T-helper 2 cell treated with Interferon-gamma antibody and Interleukin-4, amounts not matched to agents 5 μg/mL and 100 μg/mL, for 36 hours (primary cell): ENCODE measurements at regions not wholly inside any gene's neighbourhood (a gene's known extent, or its start where the extent isn't known, plus 50 kb on each side); places are given as distances from the start of the nearest gene placed in this dataset.

Experiments used
- DNase-seq: peaks from one replicate; pipeline ENCODE4 v3.0.0; 2021; ENCODE audit warnings: low spot score
- H3K27ac Mint-ChIP-seq: one replicate; pipeline ENCODE4 v1.8.0; 2021; ENCODE audit warnings: mild to moderate bottlenecking, mixed read lengths
- H3K27me3 Mint-ChIP-seq: one replicate; pipeline ENCODE4 v1.8.0; 2021; ENCODE audit warnings: low read depth, mixed read lengths
- H3K36me3 Mint-ChIP-seq: one replicate; pipeline ENCODE4 v1.8.0; 2021; ENCODE audit warnings: low read depth, mixed read lengths
- H3K4me1 Mint-ChIP-seq: one replicate; pipeline ENCODE4 v1.8.0; 2021; ENCODE audit warnings: low read depth, mixed read lengths
- H3K4me3 Mint-ChIP-seq: one replicate; pipeline ENCODE4 v1.8.0; 2022; ENCODE audit warnings: mild to moderate bottlenecking, moderate library complexity, mixed read lengths
- H3K9me3 Mint-ChIP-seq: one replicate; pipeline ENCODE4 v1.8.0; 2021; ENCODE audit warnings: mixed read lengths

GRCh38 chr13:107866032-107866940, 349.1 kb downstream of the LIG4 start:
- H3K27me3 Mint-ChIP-seq: peaks cover 39% of the 10 kb centered on the region
- DNase-seq: no peak
- H3K9me3 Mint-ChIP-seq: peaks cover 4% of the 10 kb centered on the region
- H3K36me3 Mint-ChIP-seq: no peaks in the 10 kb centered on the region
- H3K4me3 Mint-ChIP-seq: no peak overlapping the region
- no peak overlapping the region for H3K27ac Mint-ChIP-seq
- no peaks in the 10 kb centered on the region for H3K4me1 Mint-ChIP-seq

DNA sequence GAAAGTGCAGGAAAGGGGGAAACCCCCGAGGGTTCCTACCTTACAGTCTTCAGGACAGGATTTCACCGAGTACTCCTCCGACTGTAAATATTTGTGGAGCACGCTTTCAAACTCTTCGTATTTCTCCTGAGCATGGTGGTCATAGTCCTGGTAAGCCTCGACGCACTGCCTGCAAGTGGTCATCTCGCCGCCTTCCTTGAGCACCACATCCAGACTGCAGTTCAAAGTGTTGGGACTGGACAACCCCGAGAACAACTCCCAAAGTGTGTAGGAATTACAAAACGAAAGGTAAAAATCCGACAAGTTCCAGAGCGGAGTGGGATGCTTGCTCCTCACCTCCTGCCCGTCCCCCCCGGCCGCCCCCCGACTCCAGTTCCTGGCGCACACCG, 349.7 kb downstream of the LIG4 start:
- Mint-ChIP-seq H3K27ac (no peak overlapping the region), H3K4me3 (no peak overlapping the region)
- no peak for DNase-seq

GRCh38 chr13:107865318-107865575, 350.1 kb downstream of the LIG4 start:
- peaks cover 39% of the 10 kb centered on the region for H3K27me3 Mint-ChIP-seq
- H3K4me1 Mint-ChIP-seq: no peaks in the 10 kb centered on the region
- peak overlapping the region; percentile 27 for H3K27ac Mint-ChIP-seq
- H3K9me3 Mint-ChIP-seq: peaks cover 4% of the 10 kb centered on the region
- DNase-seq: no peak
- no peaks in the 10 kb centered on the region for H3K36me3 Mint-ChIP-seq
- no peak overlapping the region for H3K4me3 Mint-ChIP-seq

More for the DNA sequence above, 349.7 kb downstream of the LIG4 start:
- Mint-ChIP-seq H3K36me3 (no peaks in the 10 kb centered on the region), H3K9me3 (peaks cover 4% of the 10 kb centered on the region), H3K4me1 (no peaks in the 10 kb centered on the region), H3K27me3 (peaks cover 39% of the 10 kb centered on the region)

GRCh38 chr13:107864543-107865317, 350.6 kb downstream of the LIG4 start:
- Mint-ChIP-seq H3K4me3 (no peak overlapping the region), H3K27me3 (peaks cover 35% of the 10 kb centered on the region), H3K36me3 (no peaks in the 10 kb centered on the region), H3K27ac (no peak overlapping the region), H3K4me1 (no peaks in the 10 kb centered on the region), H3K9me3 (peaks cover 4% of the 10 kb centered on the region)
- no peak for DNase-seq

DNA sequence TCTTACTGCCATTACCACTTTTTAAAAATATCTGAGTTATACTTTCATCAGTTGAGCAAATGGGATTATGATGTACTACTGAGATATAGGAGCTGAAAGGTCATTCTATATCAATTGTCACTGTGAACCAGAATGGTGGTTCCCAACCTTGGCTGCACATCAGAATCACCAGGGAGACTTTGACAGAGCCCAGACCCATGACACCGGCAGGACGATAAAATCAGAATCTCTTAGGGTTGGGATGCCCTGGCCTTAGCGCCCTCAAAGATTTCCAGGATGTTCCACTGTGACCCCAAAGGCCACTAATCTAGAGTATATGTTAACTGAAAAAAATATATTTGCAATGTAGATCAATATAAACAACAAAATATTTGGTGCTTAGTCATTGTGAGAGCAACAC, 355.1 kb downstream of the LIG4 start:
- peaks cover 11% of the 10 kb centered on the region for H3K27me3 Mint-ChIP-seq
- H3K4me1 Mint-ChIP-seq: no peaks in the 10 kb centered on the region
- DNase-seq: no peak
- no peak overlapping the region for H3K27ac Mint-ChIP-seq
- H3K4me3 Mint-ChIP-seq: no peak overlapping the region
- peaks cover 4% of the 10 kb centered on the region for H3K9me3 Mint-ChIP-seq
- H3K36me3 Mint-ChIP-seq: no peaks in the 10 kb centered on the region

DNA sequence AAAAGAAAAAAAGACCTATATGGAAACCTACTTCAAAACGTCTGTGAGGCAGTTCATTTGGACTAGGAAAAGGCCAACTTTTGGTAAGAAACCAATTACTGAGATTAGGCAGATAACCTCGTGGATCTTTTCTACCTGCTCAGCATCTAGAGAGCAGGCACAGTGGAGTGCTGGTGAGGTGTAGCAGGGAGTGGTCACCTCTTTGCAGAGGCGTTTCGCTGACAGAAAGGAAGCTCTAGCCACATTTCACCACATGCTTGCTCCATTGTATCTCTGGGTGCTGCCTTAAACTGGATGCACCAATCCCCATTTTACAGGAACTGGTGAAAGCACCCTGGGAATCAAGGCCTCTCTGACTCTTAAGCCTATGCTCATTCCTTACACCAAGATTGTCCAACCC, 360.5 kb downstream of the LIG4 start:
- DNase-seq: no peak
- Mint-ChIP-seq H3K4me3 (no peak overlapping the region), H3K27ac (no peak overlapping the region), H3K4me1 (no peaks in the 10 kb centered on the region), H3K27me3 (no peaks in the 10 kb centered on the region), H3K36me3 (no peaks in the 10 kb centered on the region), H3K9me3 (no peaks in the 10 kb centered on the region)

DNA sequence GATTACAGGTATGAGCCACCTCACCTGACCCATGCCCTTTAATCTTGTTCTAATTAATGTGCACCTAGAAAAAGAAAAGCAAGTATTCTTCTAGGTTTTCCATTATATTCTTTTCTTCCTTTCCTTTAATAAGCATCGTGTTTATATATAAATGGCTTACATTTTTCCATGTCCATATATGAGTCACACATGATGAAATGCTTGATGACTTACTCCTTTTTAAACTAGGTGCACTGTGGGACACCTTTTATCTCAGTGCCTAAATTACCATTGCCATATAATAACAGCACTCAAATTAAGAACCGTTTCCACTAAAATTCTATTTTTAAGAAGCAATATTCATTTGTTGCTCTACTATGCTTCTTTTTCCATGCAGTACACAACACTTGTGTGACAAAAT, 363.3 kb downstream of the LIG4 start:
- Mint-ChIP-seq H3K27ac (no peak overlapping the region), H3K9me3 (no peaks in the 10 kb centered on the region), H3K36me3 (no peaks in the 10 kb centered on the region), H3K4me1 (no peaks in the 10 kb centered on the region), H3K27me3 (no peaks in the 10 kb centered on the region), H3K4me3 (no peak overlapping the region)
- DNase-seq: no peak

- no peak for DNase-seq
- no peaks in the 10 kb centered on the region for H3K27me3 Mint-ChIP-seq
- no peak overlapping the region for H3K27ac Mint-ChIP-seq
- no peaks in the 10 kb centered on the region for H3K4me1 Mint-ChIP-seq
- H3K9me3 Mint-ChIP-seq: no peaks in the 10 kb centered on the region
- H3K4me3 Mint-ChIP-seq: no peak overlapping the region
- no peaks in the 10 kb centered on the region for H3K36me3 Mint-ChIP-seq
Measured at GRCh38 chr13:107851670-107852069, 363.7 kb downstream of the LIG4 start.

GRCh38 chr13:107847406-107847805, 367.9 kb downstream of the LIG4 start:
- no peak overlapping the region for H3K4me3 Mint-ChIP-seq
- no peak for DNase-seq
- no peaks in the 10 kb centered on the region for H3K36me3 Mint-ChIP-seq
- H3K4me1 Mint-ChIP-seq: no peaks in the 10 kb centered on the region
- no peak overlapping the region for H3K27ac Mint-ChIP-seq
- H3K9me3 Mint-ChIP-seq: no peaks in the 10 kb centered on the region
- H3K27me3 Mint-ChIP-seq: no peaks in the 10 kb centered on the region

DNA sequence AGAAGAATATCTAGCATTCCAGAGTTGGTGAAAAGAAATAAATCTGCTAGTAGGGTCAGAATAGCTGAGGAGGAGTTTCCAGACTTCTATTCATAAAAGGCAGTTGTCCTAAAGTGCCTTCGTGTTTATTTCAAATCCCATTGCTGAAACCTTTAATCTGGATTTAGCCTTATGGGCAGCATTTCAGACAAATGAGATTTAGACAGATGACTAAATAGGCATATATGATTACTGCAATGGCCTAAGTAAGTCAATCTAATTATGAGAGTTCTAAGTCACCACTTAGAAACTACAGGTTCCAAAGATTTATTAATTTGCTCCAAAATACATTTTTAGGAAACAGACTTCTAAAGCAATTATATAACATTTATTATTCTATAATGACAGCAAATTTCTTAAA, 368.7 kb downstream of the LIG4 start:
- Mint-ChIP-seq H3K27me3 (no peaks in the 10 kb centered on the region), H3K4me1 (no peaks in the 10 kb centered on the region), H3K9me3 (no peaks in the 10 kb centered on the region), H3K36me3 (no peaks in the 10 kb centered on the region), H3K27ac (no peak overlapping the region), H3K4me3 (no peak overlapping the region)
- DNase-seq: no peak

DNA sequence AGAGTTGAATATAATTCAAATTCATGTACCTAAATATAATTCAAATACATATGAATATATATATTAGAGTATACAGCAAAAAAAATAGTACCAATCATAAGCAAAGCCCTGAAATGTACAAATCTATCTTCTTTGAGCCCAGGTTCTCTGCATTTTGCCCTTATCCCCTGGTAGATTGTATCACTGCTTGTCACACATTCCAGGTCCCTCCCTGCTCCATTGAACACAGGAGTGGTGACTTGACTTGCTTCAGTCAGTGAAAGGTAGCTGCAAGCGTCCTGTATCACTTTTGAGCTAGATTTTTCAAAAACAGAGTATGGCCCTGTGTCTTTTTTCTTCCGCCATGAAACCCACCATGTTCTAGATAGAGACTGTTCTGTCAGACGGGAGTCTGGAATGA, 369.4 kb downstream of the LIG4 start:
- no peak for DNase-seq
- H3K36me3 Mint-ChIP-seq: no peaks in the 10 kb centered on the region
- no peaks in the 10 kb centered on the region for H3K4me1 Mint-ChIP-seq
- H3K4me3 Mint-ChIP-seq: no peak overlapping the region
- no peaks in the 10 kb centered on the region for H3K9me3 Mint-ChIP-seq
- H3K27ac Mint-ChIP-seq: no peak overlapping the region
- H3K27me3 Mint-ChIP-seq: no peaks in the 10 kb centered on the region

DNA sequence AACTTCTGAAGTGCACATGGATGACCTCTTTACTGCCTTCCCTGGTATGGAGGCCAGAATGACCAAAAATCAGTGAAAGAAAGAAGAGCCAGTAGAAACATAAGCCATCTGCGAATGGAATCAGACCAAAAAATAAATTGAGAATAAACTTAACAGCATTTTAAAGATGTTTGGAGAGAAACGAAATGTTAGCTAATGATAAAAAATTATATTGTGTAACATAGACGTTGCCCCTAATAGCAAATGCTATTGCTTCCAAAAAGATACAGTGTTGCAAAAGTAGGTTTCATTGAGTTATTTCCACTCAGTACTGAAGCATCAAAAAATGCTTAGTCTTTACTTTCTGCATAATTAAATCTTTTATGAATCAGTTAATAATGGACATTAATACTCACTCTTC, 371.7 kb downstream of the LIG4 start:
- Mint-ChIP-seq H3K4me3 (no peak overlapping the region), H3K9me3 (no peaks in the 10 kb centered on the region), H3K27ac (no peak overlapping the region), H3K36me3 (no peaks in the 10 kb centered on the region), H3K27me3 (no peaks in the 10 kb centered on the region), H3K4me1 (no peaks in the 10 kb centered on the region)
- DNase-seq: no peak

DNA sequence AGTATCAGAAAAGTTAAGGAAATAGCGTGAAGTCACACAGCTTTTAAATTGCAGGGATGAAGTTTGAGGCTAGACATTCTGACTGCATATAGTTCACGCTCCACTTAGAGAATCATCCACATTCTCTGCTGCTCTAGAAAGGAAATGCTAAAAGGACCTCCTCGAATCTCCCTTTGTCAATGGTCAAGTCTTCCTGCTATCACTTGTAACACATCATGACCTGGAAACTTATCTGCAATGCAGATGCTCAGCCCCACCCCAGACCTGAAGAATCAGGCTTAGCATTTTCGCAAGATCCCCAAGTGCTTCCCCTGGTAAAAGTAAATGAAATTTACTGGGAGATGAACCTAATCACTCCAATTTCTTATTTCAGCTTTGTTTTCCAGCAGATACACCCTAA, 372.1 kb downstream of the LIG4 start:
- Mint-ChIP-seq H3K4me1 (no peaks in the 10 kb centered on the region), H3K27ac (no peak overlapping the region), H3K27me3 (no peaks in the 10 kb centered on the region), H3K4me3 (no peak overlapping the region), H3K9me3 (no peaks in the 10 kb centered on the region), H3K36me3 (no peaks in the 10 kb centered on the region)
- no peak for DNase-seq

GRCh38 chr13:107842562-107843180, 372.7 kb downstream of the LIG4 start:
- no peaks in the 10 kb centered on the region for H3K4me1 Mint-ChIP-seq
- H3K36me3 Mint-ChIP-seq: no peaks in the 10 kb centered on the region
- H3K27me3 Mint-ChIP-seq: no peaks in the 10 kb centered on the region
- H3K27ac Mint-ChIP-seq: no peak overlapping the region
- no peak for DNase-seq
- no peaks in the 10 kb centered on the region for H3K9me3 Mint-ChIP-seq
- H3K4me3 Mint-ChIP-seq: no peak overlapping the region
